Amniotic epithelial cell (primary cell): ENCODE measurements at regions not wholly inside any gene's neighbourhood (a gene's known extent, or its start where the extent isn't known, plus 50 kb on each side); places are given as distances from the start of the nearest gene placed in this dataset.

Experiments
- DNase-seq: peaks from one replicate; pipeline ENCODE4 v3.0.0-alpha.2; 2010; ENCODE audit warnings: low read depth

GRCh38 chr14:38512236-38512635 lies 256.3 kb upstream of the CLEC14A start:
- no peak for DNase-seq

- no peak for DNase-seq
Measured at GRCh38 chr14:38507299-38507698, 251.4 kb upstream of the CLEC14A start.

DNA sequence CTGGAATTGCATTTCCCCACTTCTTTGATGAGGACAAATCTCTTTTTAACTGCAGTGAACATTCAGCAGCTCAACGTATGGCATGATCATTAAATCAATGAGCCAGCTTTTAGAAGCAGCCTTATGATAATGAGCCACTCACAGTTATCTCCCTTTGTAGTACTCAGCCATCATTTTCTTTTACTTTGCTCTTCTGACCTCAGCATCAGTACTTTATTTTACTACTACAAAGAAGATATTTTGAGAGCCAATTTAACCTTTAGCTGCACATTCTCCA lies 250.0 kb upstream of the CLEC14A start:
- no peak for DNase-seq

GRCh38 chr14:38505221-38505972 lies 249.5 kb upstream of the CLEC14A start:
- DNase-seq, result peak; percentile 42

GRCh38 chr14:38504175-38504574 lies 248.3 kb upstream of the CLEC14A start:
- no peak for DNase-seq

DNA sequence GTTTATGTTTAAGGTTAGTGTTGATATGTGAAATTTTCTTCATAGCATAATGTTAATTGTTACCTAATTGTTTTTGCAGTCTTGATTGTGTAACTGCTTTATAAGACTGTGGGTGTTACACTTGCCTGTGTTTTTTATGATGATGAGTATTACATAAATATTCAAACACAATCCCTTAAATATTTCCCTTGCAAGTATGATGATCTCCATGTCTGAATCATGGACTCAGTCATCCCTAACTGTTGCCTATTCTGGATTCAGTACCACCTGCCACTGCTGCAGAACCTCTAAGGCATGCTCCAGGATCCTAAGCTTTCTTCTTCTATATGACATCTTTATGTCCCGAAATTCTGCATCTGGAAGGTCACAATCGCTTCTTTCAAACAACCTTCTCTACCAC lies 246.3 kb upstream of the CLEC14A start:
- DNase-seq, result peak; percentile 17

GRCh38 chr14:38500125-38500524 lies 244.2 kb upstream of the CLEC14A start:
- peak; percentile 17 for DNase-seq

DNA sequence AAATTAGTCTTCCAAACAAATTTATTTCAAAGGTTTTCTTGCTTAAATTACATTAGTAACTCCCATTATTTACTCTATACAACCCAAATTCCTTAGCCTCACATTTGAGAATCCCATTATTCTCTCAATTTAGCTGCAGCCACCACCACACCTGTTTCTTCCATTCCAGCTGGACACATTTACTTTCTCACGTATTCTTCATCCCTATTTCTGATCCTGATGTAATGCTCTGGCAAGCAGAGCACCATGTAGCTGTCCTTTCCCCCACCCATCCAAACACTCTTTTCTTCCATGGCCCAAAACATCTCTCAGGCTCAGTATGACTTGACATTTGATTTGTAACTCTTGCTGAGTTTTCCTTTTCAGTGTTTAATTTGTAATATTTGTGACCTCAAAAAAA lies 240.2 kb upstream of the CLEC14A start:
- no peak for DNase-seq

- DNase-seq, result no peak
Measured at GRCh38 chr14:38490273-38490672, 234.4 kb upstream of the CLEC14A start.

- DNase-seq, result no peak
Measured at GRCh38 chr14:38485026-38485425, 229.1 kb upstream of the CLEC14A start.

- DNase-seq, result peak; percentile 46
Measured at GRCh38 chr14:38481952-38482678, 226.2 kb upstream of the CLEC14A start.

DNA sequence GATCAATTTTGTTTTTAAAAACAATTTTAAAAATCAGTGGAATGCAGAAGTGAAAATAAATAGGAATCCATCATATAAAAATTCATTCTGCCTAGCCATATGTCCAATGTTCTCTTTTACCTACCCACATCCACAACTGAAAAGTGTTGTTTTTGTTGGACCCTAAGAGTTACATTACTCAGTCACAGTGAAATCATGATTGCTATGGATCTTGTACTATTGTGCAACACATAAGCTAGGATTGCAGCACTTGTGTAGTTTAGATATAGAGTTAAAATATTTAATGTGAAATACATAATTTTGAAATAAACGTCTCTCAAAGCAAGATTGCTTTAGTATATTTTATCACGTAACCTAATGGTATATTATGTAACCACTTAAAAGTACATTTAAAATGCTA lies 213.3 kb upstream of the CLEC14A start:
- peak; percentile 72 for DNase-seq

DNA sequence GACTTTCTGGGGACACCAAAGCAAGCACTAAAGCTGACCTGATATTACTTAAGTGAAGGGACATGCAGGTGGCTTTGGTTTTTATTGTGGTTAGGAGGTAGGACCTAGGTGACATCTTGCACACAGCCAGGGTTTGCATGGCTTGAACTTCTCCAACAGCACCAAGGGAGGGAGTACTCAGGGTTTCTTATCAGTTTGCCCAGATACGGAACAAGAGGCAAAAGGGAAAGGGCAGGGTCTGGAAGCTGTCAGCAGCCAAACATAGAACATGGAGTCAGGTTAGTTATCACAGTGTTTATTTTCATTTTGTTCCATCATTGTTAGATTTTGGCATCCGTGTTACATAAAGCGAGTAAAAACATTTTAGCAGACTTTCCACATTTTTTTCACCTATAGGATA lies 186.3 kb upstream of the CLEC14A start:
- DNase-seq, result peak; percentile 4

GRCh38 chr14:38432186-38432585 lies 176.3 kb upstream of the CLEC14A start:
- no peak for DNase-seq

DNA sequence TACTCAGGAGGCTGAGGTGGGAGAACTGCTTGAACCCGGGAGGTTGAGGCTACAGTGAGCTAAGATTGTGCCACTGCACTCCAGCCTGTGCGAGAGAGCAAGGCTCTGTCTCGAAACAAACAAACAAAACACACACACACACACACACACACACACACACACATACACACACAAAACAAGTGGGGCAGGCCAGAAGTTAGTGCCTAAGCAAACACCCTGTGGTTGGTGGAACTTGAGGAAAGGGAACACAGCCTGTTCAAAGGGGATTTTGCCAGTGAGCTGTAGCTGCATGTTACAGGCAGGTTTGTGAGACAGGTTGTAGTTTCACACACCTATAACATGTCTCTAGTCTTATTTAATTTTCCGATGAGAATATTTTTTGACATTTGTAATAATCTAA lies 175.3 kb upstream of the CLEC14A start:
- DNase-seq, result no peak

DNA sequence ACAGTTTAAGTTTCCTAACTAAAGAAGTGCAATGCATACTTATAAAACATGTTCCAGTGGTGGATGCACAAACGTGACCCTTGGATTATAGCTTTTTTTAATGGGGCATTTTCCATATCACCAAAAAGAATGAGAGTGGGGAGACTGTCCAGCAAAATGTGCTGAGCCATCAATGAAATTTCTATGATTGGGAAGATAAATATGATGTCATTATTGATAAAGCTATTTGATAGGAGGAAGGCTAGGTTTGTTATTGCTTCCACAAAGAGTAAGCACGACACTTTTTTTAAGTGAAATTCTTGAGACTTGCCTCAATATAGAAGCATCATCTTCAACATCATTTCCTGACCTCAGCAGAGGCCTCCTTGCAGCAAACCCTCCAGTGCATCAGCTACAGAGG lies 174.6 kb upstream of the CLEC14A start:
- no peak for DNase-seq

DNA sequence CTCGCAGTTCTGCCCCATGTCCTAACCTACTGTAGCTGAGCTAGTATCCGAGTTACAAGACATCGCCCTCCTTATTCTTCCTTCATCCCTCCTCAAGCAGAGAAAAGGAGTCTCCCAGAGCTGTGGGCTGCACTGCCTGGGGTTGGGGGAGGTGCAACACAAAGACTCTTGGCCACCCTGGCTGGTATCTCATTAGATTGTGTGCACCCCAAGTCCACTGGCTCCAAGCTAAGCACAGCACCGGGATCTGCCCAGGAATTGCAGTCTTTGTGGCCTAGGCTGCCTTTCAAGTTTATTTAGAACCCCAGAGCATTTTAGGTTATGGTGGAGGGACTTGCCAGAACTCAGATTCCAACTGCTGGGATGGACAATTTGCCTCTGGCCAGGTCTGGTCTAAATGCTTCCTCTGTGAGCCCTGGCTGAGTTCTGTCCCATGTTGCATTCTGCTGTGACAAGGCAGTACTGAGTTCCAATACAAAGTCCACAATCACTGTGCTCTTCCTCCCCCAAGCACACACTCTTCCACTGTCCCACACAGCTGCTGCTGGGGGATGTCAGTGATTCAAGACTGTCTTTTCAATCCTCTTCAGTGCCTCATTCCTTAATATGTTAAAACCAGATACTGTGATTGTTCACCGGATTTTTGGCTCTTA lies 169.6 kb upstream of the CLEC14A start:
- DNase-seq, result no peak

- peak; percentile 24 for DNase-seq
Measured at GRCh38 chr14:38420048-38420447, 164.2 kb upstream of the CLEC14A start.

DNA sequence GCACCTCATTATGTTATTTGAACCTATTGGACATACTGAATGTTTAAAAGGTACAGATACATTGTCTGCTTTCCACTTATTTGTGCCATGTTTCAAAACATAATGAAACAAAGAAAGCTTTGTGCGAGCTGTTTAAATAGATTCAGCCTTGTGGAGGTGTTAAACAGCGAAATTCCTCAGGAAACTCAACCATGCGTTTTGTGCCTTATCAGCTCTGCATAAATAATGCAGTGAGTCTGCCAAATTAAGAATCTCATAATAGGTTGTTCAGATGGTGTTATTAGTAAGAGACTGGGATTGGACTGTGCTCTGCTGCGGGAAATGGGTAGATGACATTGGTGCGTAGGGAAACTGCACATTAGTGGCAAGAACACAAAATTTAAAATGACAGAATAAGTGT lies 163.7 kb upstream of the CLEC14A start:
- no peak for DNase-seq

GRCh38 chr14:38412654-38413053 lies 156.8 kb upstream of the CLEC14A start:
- DNase-seq, result no peak

GRCh38 chr14:38410442-38410841 lies 154.5 kb upstream of the CLEC14A start:
- DNase-seq, result no peak

GRCh38 chr14:38409071-38409705 lies 153.3 kb upstream of the CLEC14A start:
- no peak for DNase-seq
